ENCODE measurements at regions not wholly inside any gene's neighbourhood (a gene's known extent, or its start where the extent isn't known, plus 50 kb on each side); places are given as distances from the start of the nearest gene placed in this dataset.
"Not testable (repeated sequence)": the region's sequence is repeated elsewhere in the genome, so short reads cannot be mapped to it uniquely, and the experiment has no call there.

DNA sequence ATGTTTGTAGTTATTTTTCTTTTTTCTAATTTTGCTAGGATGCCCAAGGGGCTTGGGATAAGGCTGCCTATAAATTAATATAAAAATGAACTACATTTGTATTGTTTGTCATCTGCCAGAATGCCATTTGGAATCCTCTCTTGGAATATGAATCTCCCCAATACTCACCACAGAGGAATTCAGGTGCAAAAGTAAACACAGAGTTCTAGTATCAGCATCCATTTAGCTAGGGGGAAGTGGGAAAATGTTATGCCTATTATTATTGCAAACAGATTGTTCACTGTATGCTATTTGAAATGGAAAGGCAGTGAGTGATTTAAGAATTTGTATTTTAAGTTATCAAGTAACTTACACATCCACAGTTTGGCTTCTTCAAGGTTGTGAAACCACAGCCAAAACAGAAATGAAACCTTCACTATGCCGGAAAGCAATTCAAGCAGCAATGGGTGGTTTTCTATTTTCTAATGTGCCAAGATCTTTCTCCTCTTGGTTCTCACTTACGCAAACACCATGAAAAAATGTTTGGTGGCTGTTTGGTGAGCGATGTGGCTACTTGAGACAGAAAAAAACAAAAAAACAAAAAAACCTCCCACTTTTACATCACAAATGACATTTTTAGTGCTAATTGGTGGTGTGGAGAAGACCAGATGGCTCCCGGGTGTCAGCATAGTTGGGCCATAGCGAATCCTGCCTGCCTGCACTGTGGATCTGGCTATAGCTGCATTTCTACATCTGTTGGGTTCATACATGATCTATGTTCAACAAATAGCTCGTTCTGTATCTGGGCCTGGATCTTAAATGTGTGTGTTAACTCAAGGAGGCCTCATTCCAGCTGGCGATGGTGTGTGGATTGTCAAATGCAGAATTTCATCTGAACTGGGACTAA lies 200.8 kb upstream of the GIMD1 start:
- no peaks in the 10 kb centered on the region for H3K79me2 ChIP-seq (ENCODE audit: control insufficient read depth, insufficient read depth, low read length)
- POLR2A ChIA-PET: no interaction called here
- ATAC-seq (ENCODE audit: low read depth) (no peak), DNase-seq (no peak)
- no peaks in the 10 kb centered on the region for H4K20me1 ChIP-seq (ENCODE audit: control insufficient read depth, insufficient read depth, low read length, poor library complexity, severe bottlenecking)
- CTCF ChIA-PET: no interaction called here
- Mint-ChIP-seq H3K4me1 (no peaks in the 10 kb centered on the region), H3K27me3 (no peaks in the 10 kb centered on the region), H3K27ac (no peak overlapping the region), H3K9me3 (ENCODE audit: insufficient read depth) (no peaks in the 10 kb centered on the region), H3K4me3 (no peak overlapping the region)
- 100% methylated on average over 3 of the region's 7 CpGs for WGBS (ENCODE audit: insufficient coverage)
- no peak overlapping the region for H3K4me3 ChIP-seq (ENCODE audit: control extremely low read depth in 1 of 5, extremely low read depth in 1 of 5, insufficient read depth in 1 of 5, low read depth in 2 of 5, low read length in 4 of 5)
- no peak overlapping the region for H2AFZ ChIP-seq (ENCODE audit: insufficient read depth, low read depth, low read length, poor library complexity, severe bottlenecking)
- no peaks in the 10 kb centered on the region for H3K4me1 ChIP-seq (ENCODE audit: control insufficient read depth in 2 of 2, insufficient read depth in 2 of 2, low read length in 2 of 2)
- no peaks in the 10 kb centered on the region for H3K36me3 ChIP-seq (replicated peaks in 1 of 2; ENCODE audit: control extremely low read depth in 1 of 2, control insufficient read depth in 1 of 2, extremely low read depth in 1 of 2, insufficient read depth in 2 of 2, low read length in 1 of 2)
- no peaks in the 10 kb centered on the region for H3K27me3 ChIP-seq (replicated peaks in 1 of 4; ENCODE audit: control extremely low read depth in 1 of 4, control insufficient read depth in 3 of 4, insufficient read depth in 4 of 4, low read length in 3 of 4)
- H3K9ac ChIP-seq (ENCODE audit: low read length): no peak overlapping the region
- no peaks in the 10 kb centered on the region for H3K9me3 ChIP-seq (ENCODE audit: control extremely low read depth in 1 of 3, control insufficient read depth in 2 of 3, insufficient read depth in 1 of 3, low read length in 2 of 3)
- intact Hi-C loops (cut with micrococcal nuclease): no loop called here
- H3K4me2 ChIP-seq (replicated peaks; ENCODE audit: low read depth, low read length, poor library complexity, severe bottlenecking): no peak overlapping the region
- no peak overlapping the region for H3K27ac ChIP-seq (ENCODE audit: low read length in 2 of 2)
- no peak for TF ChIP-seq EZH2 (IDR thresholded peaks at IDR 0.05; ENCODE audit: borderline replicate concordance, insufficient read depth, low read depth, low read length, poor library complexity, severe bottlenecking)
- TF ChIP-seq, protein P1, sequence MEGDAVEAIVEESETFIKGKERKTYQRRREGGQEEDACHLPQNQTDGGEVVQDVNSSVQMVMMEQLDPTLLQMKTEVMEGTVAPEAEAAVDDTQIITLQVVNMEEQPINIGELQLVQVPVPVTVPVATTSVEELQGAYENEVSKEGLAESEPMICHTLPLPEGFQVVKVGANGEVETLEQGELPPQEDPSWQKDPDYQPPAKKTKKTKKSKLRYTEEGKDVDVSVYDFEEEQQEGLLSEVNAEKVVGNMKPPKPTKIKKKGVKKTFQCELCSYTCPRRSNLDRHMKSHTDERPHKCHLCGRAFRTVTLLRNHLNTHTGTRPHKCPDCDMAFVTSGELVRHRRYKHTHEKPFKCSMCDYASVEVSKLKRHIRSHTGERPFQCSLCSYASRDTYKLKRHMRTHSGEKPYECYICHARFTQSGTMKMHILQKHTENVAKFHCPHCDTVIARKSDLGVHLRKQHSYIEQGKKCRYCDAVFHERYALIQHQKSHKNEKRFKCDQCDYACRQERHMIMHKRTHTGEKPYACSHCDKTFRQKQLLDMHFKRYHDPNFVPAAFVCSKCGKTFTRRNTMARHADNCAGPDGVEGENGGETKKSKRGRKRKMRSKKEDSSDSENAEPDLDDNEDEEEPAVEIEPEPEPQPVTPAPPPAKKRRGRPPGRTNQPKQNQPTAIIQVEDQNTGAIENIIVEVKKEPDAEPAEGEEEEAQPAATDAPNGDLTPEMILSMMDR (IDR thresholded peaks at IDR 0.05): no peak

DNA sequence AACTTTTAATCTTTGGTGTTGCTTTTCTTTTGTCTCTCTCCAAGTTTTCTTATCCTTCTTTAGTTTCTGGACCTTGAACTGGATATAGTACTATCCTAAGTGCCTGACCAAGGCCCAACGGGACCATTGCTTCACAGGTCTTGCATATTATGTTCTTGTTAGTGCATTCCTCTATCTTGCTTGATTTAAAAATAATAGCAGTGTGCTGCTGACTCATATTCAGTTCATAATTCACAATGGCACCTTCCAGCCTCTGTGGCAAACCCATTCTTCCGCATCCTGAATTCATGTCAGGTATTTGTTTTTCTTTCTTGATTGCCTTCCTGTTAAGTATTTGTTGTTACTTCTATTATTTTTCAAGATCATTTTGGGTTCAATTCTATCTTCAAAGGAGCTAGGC lies 197.1 kb upstream of the GIMD1 start:
- no peak overlapping the region for H3K9ac ChIP-seq (ENCODE audit: low read length)
- Mint-ChIP-seq H3K27me3 (no peaks in the 10 kb centered on the region), H3K4me3 (no peak overlapping the region), H3K4me1 (no peaks in the 10 kb centered on the region), H3K9me3 (ENCODE audit: insufficient read depth) (no peaks in the 10 kb centered on the region), H3K27ac (no peak overlapping the region)
- H3K36me3 ChIP-seq (replicated peaks in 1 of 2; ENCODE audit: control extremely low read depth in 1 of 2, control insufficient read depth in 1 of 2, extremely low read depth in 1 of 2, insufficient read depth in 2 of 2, low read length in 1 of 2): no peaks in the 10 kb centered on the region
- no peaks in the 10 kb centered on the region for H3K27me3 ChIP-seq (replicated peaks in 1 of 4; ENCODE audit: control extremely low read depth in 1 of 4, control insufficient read depth in 3 of 4, insufficient read depth in 4 of 4, low read length in 3 of 4)
- no CpG with 5 or more reads among the region's 2 CpGs for WGBS (ENCODE audit: insufficient coverage)
- TF ChIP-seq EZH2 (IDR thresholded peaks at IDR 0.05; ENCODE audit: borderline replicate concordance, insufficient read depth, low read depth, low read length, poor library complexity, severe bottlenecking): no peak
- TF ChIP-seq, protein P1 (IDR thresholded peaks at IDR 0.05): no peak
- H2AFZ ChIP-seq (ENCODE audit: insufficient read depth, low read depth, low read length, poor library complexity, severe bottlenecking): no peak overlapping the region
- H3K9me3 ChIP-seq (ENCODE audit: control extremely low read depth in 1 of 3, control insufficient read depth in 2 of 3, insufficient read depth in 1 of 3, low read length in 2 of 3): peaks cover 0 to 9% (median 0%) of the 10 kb centered on the region in 3 donors
- ChIA-PET CTCF (no interaction called here), POLR2A (no interaction called here)
- H3K79me2 ChIP-seq (ENCODE audit: control insufficient read depth, insufficient read depth, low read length): no peaks in the 10 kb centered on the region
- DNase-seq: no peak
- no peak overlapping the region for H3K4me3 ChIP-seq (ENCODE audit: control extremely low read depth in 1 of 5, extremely low read depth in 1 of 5, insufficient read depth in 1 of 5, low read depth in 2 of 5, low read length in 4 of 5)
- no peak overlapping the region for H3K27ac ChIP-seq (ENCODE audit: low read length in 2 of 2)
- ATAC-seq (ENCODE audit: low read depth): no peak
- H4K20me1 ChIP-seq (ENCODE audit: control insufficient read depth, insufficient read depth, low read length, poor library complexity, severe bottlenecking): no peaks in the 10 kb centered on the region
- no peaks in the 10 kb centered on the region for H3K4me1 ChIP-seq (ENCODE audit: control insufficient read depth in 2 of 2, insufficient read depth in 2 of 2, low read length in 2 of 2)
- H3K4me2 ChIP-seq (replicated peaks; ENCODE audit: low read depth, low read length, poor library complexity, severe bottlenecking): no peak overlapping the region
- intact Hi-C loops (cut with micrococcal nuclease): no loop called here

DNA sequence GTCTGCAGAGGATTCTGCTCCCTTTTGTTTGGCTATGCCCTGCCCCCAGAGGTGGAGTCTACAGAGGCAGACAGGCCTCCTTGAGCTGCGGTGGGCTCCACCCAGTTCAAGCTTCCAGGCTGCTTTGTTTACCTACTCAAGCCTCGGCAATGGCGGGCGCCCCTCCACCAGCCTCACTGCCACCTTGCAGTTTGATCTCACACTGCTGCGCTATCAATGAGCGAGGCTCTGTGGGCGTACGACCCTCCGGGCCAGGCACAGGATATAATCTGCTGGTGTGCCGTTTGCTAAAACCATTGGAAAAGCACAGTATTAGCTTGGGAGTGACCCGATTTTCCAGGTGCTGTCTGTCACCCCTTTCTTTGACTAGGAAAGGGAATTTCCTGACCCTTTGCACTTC lies 195.1 kb upstream of the GIMD1 start:
- ATAC-seq (ENCODE audit: low read depth); CTCF ChIA-PET; H3K4me3 ChIP-seq (ENCODE audit: control extremely low read depth in 1 of 5, extremely low read depth in 1 of 5, insufficient read depth in 1 of 5, low read depth in 2 of 5, low read length in 4 of 5); H3K27me3 ChIP-seq (replicated peaks in 1 of 4; ENCODE audit: control extremely low read depth in 1 of 4, control insufficient read depth in 3 of 4, insufficient read depth in 4 of 4, low read length in 3 of 4); H3K4me3 Mint-ChIP-seq; H3K79me2 ChIP-seq (ENCODE audit: control insufficient read depth, insufficient read depth, low read length); H3K4me2 ChIP-seq (replicated peaks; ENCODE audit: low read depth, low read length, poor library complexity, severe bottlenecking); H3K36me3 ChIP-seq (replicated peaks in 1 of 2; ENCODE audit: control extremely low read depth in 1 of 2, control insufficient read depth in 1 of 2, extremely low read depth in 1 of 2, insufficient read depth in 2 of 2, low read length in 1 of 2); intact Hi-C loops (cut with micrococcal nuclease); H3K27me3 Mint-ChIP-seq; H3K27ac ChIP-seq (ENCODE audit: low read length in 2 of 2); H3K4me1 ChIP-seq (ENCODE audit: control insufficient read depth in 2 of 2, insufficient read depth in 2 of 2, low read length in 2 of 2); POLR2A ChIA-PET; H3K27ac Mint-ChIP-seq; H3K4me1 Mint-ChIP-seq; H3K9ac ChIP-seq (ENCODE audit: low read length); H4K20me1 ChIP-seq (ENCODE audit: control insufficient read depth, insufficient read depth, low read length, poor library complexity, severe bottlenecking); H3K9me3 ChIP-seq (ENCODE audit: control extremely low read depth in 1 of 3, control insufficient read depth in 2 of 3, insufficient read depth in 1 of 3, low read length in 2 of 3); DNase-seq; H2AFZ ChIP-seq (ENCODE audit: insufficient read depth, low read depth, low read length, poor library complexity, severe bottlenecking); H3K9me3 Mint-ChIP-seq (ENCODE audit: insufficient read depth): not testable (repeated sequence)
- 97% methylated on average over 10 of the region's 11 CpGs for WGBS (ENCODE audit: insufficient coverage)

Data from B cell (primary cell).